Globus pallidus (tissue), 1 donor: ENCODE measurements at regions not wholly inside any gene's neighbourhood (a gene's known extent, or its start where the extent isn't known, plus 50 kb on each side); places are given as distances from the start of the nearest gene placed in this dataset.
A peak's percentile ranks its signal among the peaks of the same experiment; 100 is the strongest.

ENCODE experiments used
- DNase-seq: peaks from one replicate; pipeline ENCODE4 v3.0.0-alpha.2; 2015; ENCODE audit warnings: low spot score

- DNase-seq, result no peak
Measured at GRCh38 chr1:170864876-170865538, 70.3 kb upstream of the MROH9 start.

DNA sequence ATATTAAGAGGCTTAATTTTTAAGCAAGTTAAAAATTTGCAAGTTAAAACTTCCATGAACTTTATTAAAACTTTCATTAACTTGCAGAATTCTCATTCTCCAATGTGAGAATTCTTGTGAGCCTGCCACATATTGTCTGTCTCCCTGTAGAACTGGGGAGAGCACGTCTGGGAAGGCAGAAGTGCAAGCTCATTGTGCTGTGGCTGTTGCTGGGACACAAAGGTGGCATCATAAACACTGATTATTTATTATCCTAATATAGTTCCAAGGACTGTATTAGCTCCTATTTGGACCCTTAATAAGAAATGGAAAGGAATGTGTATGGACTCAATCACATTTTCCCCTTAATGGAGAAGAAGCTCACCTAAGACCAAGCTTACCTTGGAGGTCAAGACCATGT is 68.7 kb upstream of the MROH9 start:
- DNase-seq, result no peak

GRCh38 chr1:170871868-170872267 is 63.5 kb upstream of the MROH9 start:
- DNase-seq, result no peak

DNA sequence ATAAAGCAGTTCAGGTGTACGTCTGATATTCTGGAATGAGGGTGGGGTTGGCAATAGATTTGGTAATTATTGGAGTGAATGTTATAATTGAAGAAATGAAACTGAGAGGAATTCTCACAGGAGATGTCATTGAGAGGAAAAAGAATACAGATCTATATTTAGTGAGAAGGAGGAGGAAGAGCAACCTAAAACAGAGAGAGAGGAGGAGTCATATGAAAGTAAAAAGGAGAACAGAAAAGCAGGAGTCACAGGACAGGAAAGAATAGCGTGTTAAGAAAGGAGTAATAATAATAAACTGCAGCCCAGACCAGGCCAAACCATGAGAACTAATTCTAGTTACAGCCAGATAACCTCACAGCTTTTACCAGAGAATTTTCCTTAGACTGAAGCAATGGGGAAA is 62.7 kb upstream of the MROH9 start:
- peak; percentile 8 for DNase-seq

GRCh38 chr1:170874671-170875070 is 60.7 kb upstream of the MROH9 start:
- no peak for DNase-seq

GRCh38 chr1:170881268-170882265 is 53.8 kb upstream of the MROH9 start:
- DNase-seq, result peak; percentile 71
